HEK293 (cell line): ENCODE measurements at regions not wholly inside any gene's neighbourhood (a gene's known extent, or its start where the extent isn't known, plus 50 kb on each side); places are given as distances from the start of the nearest gene placed in this dataset.

Source experiments
- PRDM1 ChIP-seq: fragments of 450-650 bp; formaldehyde crosslinking; IDR thresholded peaks from 2 replicates; pipeline ENCODE4; 2016; ENCODE audit warnings: missing biosample characterization, missing genetic modification characterization
- ZBTB49 ChIP-seq: fragments of 450-650 bp; formaldehyde crosslinking; IDR thresholded peaks from 2 replicates; pipeline ENCODE4 v1.5.1; 2016; ENCODE audit warnings: missing biosample characterization, missing genetic modification characterization, low read depth

GRCh38 chr1:57553666-57554065 lies 129.8 kb upstream of the DAB1 start:
- TF ChIP-seq ZBTB49 (tag by site-specific recombination) (no peak), PRDM1 (tag by site-specific recombination) (no peak)
